Loucy (cell line): ENCODE measurements at regions not wholly inside any gene's neighbourhood (a gene's known extent, or its start where the extent isn't known, plus 50 kb on each side); places are given as distances from the start of the nearest gene placed in this dataset.

Experiments used
- CTCF ChIP-seq: fragments of 200-600 bp; sonication (generic); conservative IDR thresholded peaks from 2 replicates; pipeline ENCODE4 v1.5.1; 2014; ENCODE audit warnings: mild to moderate bottlenecking, antibody characterized with exemption, low read length
- EZH2phosphoT487 ChIP-seq: fragments of 200-600 bp; IDR thresholded peaks from 2 replicates; pipeline ENCODE4 v1.6.1; 2018; ENCODE audit warnings: antibody characterized with exemption, mild to moderate bottlenecking, moderate library complexity, borderline replicate concordance

GRCh38 chr11:10955616-10956015 lies 97.8 kb upstream of the ZBED5 start:
- TF ChIP-seq CTCF (no peak), EZH2phosphoT487 (no peak)
